GM12874 (cell line): ENCODE measurements at regions not wholly inside any gene's neighbourhood (a gene's known extent, or its start where the extent isn't known, plus 50 kb on each side); places are given as distances from the start of the nearest gene placed in this dataset.

Experiments used
- TF ChIP-seq, protein P1 (sequence below): IDR thresholded peaks from 2 replicates; pipeline ENCODE4 v1.5.1; 2011; ENCODE audit warnings: low read depth, mild to moderate bottlenecking, control low read depth, low read length, moderate library complexity; ENCODE audit not compliant: insufficient read depth

DNA sequence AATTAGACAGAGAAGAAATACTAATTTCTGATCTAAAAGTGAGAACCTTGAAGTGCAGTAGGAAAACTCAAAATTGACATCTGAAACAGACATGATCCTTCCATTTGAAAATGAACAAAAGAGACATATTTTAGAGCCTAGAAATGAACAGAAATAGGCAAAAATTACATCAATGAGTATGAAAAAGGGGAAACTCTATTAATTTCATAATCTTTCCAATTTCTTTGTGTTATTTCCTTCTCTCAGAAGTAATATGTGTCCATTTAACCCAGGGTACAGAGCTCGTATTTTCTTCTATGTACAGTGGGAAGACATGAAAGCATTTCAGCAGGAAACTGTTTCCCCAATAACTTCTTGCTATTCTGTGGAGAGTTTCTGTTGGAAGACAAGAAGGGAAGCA, 263.1 kb downstream of the CGGBP1 start:
- TF ChIP-seq, protein P1, sequence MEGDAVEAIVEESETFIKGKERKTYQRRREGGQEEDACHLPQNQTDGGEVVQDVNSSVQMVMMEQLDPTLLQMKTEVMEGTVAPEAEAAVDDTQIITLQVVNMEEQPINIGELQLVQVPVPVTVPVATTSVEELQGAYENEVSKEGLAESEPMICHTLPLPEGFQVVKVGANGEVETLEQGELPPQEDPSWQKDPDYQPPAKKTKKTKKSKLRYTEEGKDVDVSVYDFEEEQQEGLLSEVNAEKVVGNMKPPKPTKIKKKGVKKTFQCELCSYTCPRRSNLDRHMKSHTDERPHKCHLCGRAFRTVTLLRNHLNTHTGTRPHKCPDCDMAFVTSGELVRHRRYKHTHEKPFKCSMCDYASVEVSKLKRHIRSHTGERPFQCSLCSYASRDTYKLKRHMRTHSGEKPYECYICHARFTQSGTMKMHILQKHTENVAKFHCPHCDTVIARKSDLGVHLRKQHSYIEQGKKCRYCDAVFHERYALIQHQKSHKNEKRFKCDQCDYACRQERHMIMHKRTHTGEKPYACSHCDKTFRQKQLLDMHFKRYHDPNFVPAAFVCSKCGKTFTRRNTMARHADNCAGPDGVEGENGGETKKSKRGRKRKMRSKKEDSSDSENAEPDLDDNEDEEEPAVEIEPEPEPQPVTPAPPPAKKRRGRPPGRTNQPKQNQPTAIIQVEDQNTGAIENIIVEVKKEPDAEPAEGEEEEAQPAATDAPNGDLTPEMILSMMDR = no peak

DNA sequence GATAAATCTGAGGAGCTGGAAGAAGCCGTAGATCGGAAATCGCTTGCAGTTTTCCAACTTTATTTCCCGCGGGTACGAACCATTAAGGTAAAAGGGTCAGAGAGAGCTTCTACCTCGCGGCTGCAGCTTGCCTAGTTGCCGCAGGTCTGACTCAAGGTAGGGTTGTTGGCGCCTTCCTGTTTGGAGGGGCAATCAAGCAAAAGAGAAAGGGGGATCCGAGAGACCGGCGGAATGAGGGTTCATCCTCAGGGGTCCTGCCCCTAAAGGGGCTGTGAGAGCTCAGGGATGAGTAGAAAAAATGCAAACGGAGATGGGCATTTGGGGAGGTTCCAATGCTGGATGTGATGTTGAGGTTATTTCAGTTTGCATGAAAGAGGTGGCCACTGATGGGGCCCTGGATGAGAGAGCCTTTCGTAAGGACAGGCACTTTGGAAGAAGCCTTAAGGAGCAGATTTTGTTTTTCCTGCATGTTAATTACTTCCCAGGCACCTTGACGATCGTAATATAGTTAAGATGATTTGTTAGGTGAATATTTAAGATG, 265.4 kb downstream of the CGGBP1 start:
- TF ChIP-seq, protein P1 = no peak

DNA sequence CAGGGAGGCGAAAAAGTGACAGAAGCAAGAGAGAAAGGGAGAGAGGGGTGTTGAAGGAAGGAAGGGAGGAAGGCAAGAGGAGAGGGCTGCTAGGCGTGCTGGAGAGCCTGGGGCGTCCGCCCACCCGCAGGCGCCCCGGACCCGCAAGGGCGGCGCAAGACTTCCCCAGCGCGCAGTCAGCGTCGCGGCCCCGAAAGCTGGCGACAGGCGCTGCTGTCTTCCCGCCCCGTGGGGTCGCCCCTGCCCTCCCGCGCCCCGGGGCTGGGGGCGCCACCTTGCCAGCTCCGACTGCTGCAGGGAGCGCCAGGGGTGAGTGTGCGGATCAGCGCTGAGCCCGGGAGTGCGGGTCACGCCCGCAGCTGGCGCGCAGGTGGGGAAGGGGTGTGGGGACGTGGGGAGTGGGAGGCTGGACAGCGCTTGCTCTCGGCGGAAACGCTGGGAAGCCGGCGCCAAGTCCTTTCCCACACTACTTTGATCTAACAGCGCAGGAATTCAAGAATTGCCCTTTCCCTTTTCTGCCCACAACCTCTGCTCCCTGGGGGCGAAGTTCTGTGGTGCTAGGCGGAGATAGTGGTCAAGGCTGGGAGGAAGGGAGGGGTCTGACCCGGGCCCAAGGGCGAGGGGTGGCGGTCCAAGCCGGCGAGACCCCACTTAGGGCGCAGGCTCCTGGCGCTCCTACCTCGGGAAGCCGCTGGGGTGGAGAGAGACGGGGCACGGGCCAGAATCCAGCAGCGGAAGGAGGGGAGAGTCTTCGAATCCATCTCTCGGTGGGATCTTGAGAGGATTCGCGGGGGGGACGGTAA, 266.1 kb downstream of the CGGBP1 start, which contains the start of gene HTR1F:
HTR1F (plus strand) TSS at position 173 of the 803 bp plus-strand sequence.
- TF ChIP-seq, protein P1 = no peak

DNA sequence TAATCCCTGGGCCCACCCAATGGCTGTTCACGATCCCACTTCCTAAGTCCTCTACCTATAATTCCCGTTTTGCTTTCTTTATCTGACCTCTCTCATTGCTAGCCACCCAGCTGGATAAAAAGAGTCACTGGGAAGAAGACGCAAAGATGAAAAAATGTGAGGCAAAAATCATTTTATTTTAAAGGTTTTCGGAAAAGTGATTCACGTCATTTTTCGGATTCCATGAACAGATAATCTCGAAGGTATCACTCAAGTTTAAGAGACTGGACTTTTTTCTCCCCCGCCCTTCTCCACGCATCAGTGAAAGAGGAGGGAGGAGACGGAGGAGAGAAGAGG, 266.6 kb downstream of the CGGBP1 start:
- TF ChIP-seq, protein P1 = no peak

DNA sequence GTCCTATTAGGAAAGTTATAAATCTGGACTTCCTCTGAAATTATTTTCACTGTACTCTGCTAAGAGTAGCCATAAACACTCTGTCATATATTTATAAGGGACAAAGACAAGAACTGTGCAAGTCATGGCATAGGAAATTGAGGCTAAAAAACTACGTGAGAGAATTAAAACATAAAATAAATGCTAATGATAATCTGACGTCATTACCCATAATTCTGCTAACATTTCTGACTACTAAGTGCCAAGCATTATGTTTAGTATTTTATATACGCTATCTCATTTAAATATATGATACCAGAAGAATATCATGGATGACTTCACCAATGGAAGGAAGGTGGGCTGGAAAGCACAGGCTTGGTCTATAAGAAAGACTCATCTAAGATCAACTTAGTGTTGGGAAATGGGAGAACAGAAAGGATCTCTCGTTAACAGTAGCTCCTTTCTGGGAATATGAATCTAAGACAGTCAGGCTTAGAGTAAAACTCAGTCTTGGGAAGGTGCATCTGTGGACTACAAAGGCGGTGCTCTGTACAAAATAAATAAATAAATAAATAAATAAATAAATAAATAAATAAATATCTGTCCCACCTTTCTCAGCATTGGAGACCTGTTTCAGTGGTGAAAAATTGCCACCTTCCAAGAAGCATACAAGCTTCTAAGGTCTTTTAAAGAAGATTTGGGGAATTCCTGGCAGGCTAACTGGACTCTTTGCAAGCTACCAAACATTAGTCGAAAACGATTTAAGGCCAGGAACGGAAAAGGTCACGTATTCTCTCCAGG, 267.4 kb downstream of the CGGBP1 start:
- TF ChIP-seq, protein P1 = no peak

DNA sequence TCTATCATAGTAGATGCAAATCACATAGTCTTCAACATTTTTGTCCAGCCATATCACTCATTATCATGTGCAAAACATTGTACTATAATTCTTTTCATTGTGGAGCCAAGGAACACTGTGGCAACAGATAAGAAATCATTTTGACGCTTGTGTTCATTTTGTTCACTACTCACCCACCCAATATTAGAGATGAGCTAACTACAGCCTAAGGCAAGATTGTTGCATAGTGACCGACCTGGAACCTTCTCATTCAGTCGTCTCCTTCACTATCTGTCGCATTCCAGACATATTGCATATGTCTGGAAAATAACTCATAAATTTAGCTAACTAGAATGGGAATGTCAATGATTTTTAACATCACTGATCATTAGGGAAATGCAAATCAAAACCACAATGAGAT, 270.3 kb downstream of the CGGBP1 start:
- TF ChIP-seq, protein P1 = no peak

DNA sequence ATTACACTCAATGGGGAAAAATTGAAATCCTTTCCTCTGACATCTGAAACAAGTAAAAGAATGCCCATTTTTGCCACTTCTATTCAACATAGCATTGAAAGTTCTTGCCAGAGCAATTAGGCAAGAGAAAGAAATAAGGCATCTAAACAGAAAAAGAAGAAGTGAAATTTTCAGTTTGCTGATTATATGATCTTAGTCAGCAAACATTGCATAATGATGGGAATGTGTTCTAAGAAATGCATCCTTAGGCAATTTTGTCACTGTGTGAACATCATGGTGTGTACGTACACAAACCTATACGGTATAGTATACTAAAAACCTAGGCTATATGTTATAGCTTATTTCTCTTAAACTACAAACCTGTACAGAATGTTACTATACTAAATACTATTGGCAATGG, 278.0 kb downstream of the CGGBP1 start:
- TF ChIP-seq, protein P1 = no peak
